CD4-positive, alpha-beta T cell treated with Interleukin-17A for 1 hour (primary cell): ENCODE measurements at regions not wholly inside any gene's neighbourhood (a gene's known extent, or its start where the extent isn't known, plus 50 kb on each side); places are given as distances from the start of the nearest gene placed in this dataset.
"Not testable (repeated sequence)": the region's sequence is repeated elsewhere in the genome, so short reads cannot be mapped to it uniquely, and the experiment has no call there.

ENCODE experiments used
- DNase-seq: peaks from one replicate; pipeline ENCODE4 v3.0.0-alpha.2; 2020

- no peak for DNase-seq
These were observed 333.6 kb upstream of the RUNX1 start for GRCh38 chr21:35382696-35383095.

- DNase-seq: no peak
These were observed 332.7 kb upstream of the RUNX1 start for GRCh38 chr21:35381743-35382310.

GRCh38 chr21:35380304-35380703 lies 331.2 kb upstream of the RUNX1 start:
- not testable (repeated sequence) for DNase-seq

GRCh38 chr21:35378881-35379280 lies 329.8 kb upstream of the RUNX1 start:
- DNase-seq: no peak

- DNase-seq: no peak
These were observed 328.5 kb upstream of the RUNX1 start for GRCh38 chr21:35377505-35378090.

- no peak for DNase-seq
These were observed 327.5 kb upstream of the RUNX1 start for GRCh38 chr21:35376406-35377135.

- no peak for DNase-seq
These were observed 326.0 kb upstream of the RUNX1 start for GRCh38 chr21:35375115-35375514.

GRCh38 chr21:35373998-35374397 lies 324.9 kb upstream of the RUNX1 start:
- DNase-seq: no peak

GRCh38 chr21:35372201-35372600 lies 323.1 kb upstream of the RUNX1 start:
- DNase-seq: no peak

- DNase-seq: no peak
These were observed 321.6 kb upstream of the RUNX1 start for GRCh38 chr21:35370671-35371070.

GRCh38 chr21:35370071-35370470 lies 321.0 kb upstream of the RUNX1 start:
- no peak for DNase-seq

GRCh38 chr21:35368326-35368725 lies 319.2 kb upstream of the RUNX1 start:
- no peak for DNase-seq

GRCh38 chr21:35367553-35367952 lies 318.5 kb upstream of the RUNX1 start:
- no peak for DNase-seq

- DNase-seq: no peak
These were observed 317.4 kb upstream of the RUNX1 start for GRCh38 chr21:35366394-35367080.

GRCh38 chr21:35363458-35363857 lies 314.4 kb upstream of the RUNX1 start:
- DNase-seq: no peak

GRCh38 chr21:35361988-35362387 lies 312.9 kb upstream of the RUNX1 start:
- no peak for DNase-seq

GRCh38 chr21:35360870-35361570 lies 311.9 kb upstream of the RUNX1 start:
- no peak for DNase-seq

- DNase-seq: no peak
These were observed 310.0 kb upstream of the RUNX1 start for GRCh38 chr21:35359076-35359475.

- no peak for DNase-seq
These were observed 308.9 kb upstream of the RUNX1 start for GRCh38 chr21:35358008-35358407.

- DNase-seq: no peak
These were observed 308.1 kb upstream of the RUNX1 start for GRCh38 chr21:35357041-35357780.

- no peak for DNase-seq
These were observed 305.0 kb upstream of the RUNX1 start for GRCh38 chr21:35354078-35354477.

GRCh38 chr21:35352793-35353192 lies 303.7 kb upstream of the RUNX1 start:
- no peak for DNase-seq
